Left lung (tissue), 4 donors: ENCODE measurements at regions not wholly inside any gene's neighbourhood (a gene's known extent, or its start where the extent isn't known, plus 50 kb on each side); places are given as distances from the start of the nearest gene placed in this dataset.
A peak's percentile ranks its signal among the peaks of the same experiment; 100 is the strongest.

Experiments used
- ATAC-seq: fragments of 200-7000 bp; cut with Tn5 transposase; one replicate; pipeline ENCODE4 v1.9.1; 2020; ENCODE audit warnings: moderate library complexity
- DNase-seq, 4 donors: peaks; one replicate each; pipeline ENCODE4 v3.0.0-alpha.2; 2013 to 2020
- H3K27ac ChIP-seq, 2 donors: fragments of 200-600 bp; sonication (generic) in 1 of 2; one replicate each; pipeline versions ENCODE4 v1.5.0 to v1.8.0; 2020 to 2021
- H3K27me3 ChIP-seq, 2 donors: fragments of 200-600 bp; sonication (generic) in 1 of 2; one replicate each; pipeline versions ENCODE4 v1.5.0 to v1.8.0; 2020 to 2021
- H3K36me3 ChIP-seq, 2 donors: fragments of 200-600 bp; sonication (generic) in 1 of 2; one replicate each; pipeline versions ENCODE4 v1.5.0 to v1.8.0; 2020 to 2021
- H3K4me1 ChIP-seq, 2 donors: fragments of 200-600 bp; one replicate each; pipeline ENCODE4 v1.8.0; 2021
- H3K4me3 ChIP-seq, 2 donors: fragments of 200-600 bp; sonication (generic) in 1 of 2; one replicate each; pipeline versions ENCODE4 v1.5.0 to v1.8.0; 2020 to 2021; ENCODE audit warnings: mild to moderate bottlenecking in 1 of 2
- H3K9me3 ChIP-seq, 2 donors: fragments of 200-600 bp; sonication (generic) in 1 of 2; one replicate each; pipeline versions ENCODE4 v1.5.0 to v1.8.0; 2020 to 2021
- CTCF ChIP-seq, 2 donors: fragments of 200-600 bp; sonication (generic) in 1 of 2; IDR thresholded peaks; one replicate each; pipeline versions ENCODE4 v1.5.0 to v1.8.0; 2021; ENCODE audit warnings: antibody characterized with exemption in 2 of 2
- intact Hi-C, 2 donors: fragments of 100-400 bp; cut with DNase I; formaldehyde crosslinking; loops; one replicate each; pipeline versions ENCODE4 v1.11.2 to v1.14.2; 2022
- donor health status: DM: no; HTN: yes; CAD: no.
- donor health status: DM: no; HTN: no; CAD: no.

DNA sequence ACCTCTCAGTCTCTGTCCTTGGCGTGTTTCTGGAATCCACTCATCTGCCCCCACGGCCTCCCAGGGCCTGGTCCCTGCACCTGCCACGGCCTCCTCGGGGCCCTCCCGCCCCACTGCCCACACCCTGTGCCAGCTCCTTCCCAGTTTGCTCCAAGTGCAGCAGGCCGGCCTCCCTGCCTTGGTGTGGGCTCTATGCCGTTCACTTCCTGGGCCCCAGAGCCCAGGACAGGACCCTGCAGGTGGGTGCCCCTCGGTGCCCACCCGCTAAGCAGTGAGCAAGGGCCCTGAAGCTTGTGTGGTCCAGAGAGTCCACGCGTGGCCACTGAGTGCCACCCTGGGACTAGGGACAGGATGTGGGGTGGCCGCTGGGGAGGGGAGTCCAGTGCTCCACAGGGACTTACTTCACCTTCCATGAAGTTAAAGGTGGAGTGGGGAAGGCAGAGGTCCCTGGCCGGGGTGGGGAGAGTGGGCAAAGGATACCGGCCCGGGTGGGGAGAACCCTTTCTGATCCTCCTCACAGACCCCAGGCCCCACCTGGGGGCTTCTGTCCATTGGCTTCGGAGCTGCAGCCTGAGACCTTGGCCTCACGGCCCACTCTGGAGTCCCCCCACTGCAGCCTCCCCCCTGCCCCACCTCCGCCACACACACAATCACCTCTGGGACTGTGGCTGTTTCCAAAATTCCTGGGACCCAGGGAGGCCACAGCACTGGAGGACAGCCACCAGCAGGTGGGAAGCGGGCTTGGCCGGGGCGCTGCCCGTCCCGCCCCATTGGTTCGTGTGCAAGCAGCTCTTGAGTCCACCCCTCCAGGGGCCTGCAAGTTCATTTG, 60.0 kb upstream of the NKX1-1 start:
- H3K9me3 ChIP-seq, result no peaks in the 10 kb centered on the region
- no peak overlapping the region for H3K4me3 ChIP-seq
- ATAC-seq (no peak), DNase-seq (peak in 1 of 4 donors; percentile 16)
- intact Hi-C loops, result no loop called here
- no peaks in the 10 kb centered on the region for H3K36me3 ChIP-seq
- no peaks in the 10 kb centered on the region for H3K4me1 ChIP-seq
- H3K27me3 ChIP-seq, result peaks cover 7 to 69% of the 10 kb centered on the region in 2 donors
- no peak overlapping the region for H3K27ac ChIP-seq
- TF ChIP-seq CTCF (IDR thresholded peaks at IDR 0.05), result no peak

GRCh38 chr4:1465173-1466033, 59.2 kb upstream of the NKX1-1 start:
- ATAC-seq (no peak), DNase-seq (peak in 1 of 4 donors; percentile 22)
- Histone ChIP-seq H3K9me3 (no peaks in the 10 kb centered on the region), H3K36me3 (no peaks in the 10 kb centered on the region), H3K27ac (no peak overlapping the region), H3K4me3 (no peak overlapping the region), H3K4me1 (no peaks in the 10 kb centered on the region), H3K27me3 (peaks cover 0 to 69% of the 10 kb centered on the region in 2 donors)
- no peak for TF ChIP-seq CTCF (IDR thresholded peaks at IDR 0.05)
- intact Hi-C loops, result no loop called here

- intact Hi-C loops, result no loop called here
- DNase-seq, result no peak
- Histone ChIP-seq H3K4me3 (no peak overlapping the region), H3K9me3 (no peaks in the 10 kb centered on the region), H3K36me3 (no peaks in the 10 kb centered on the region), H3K27ac (no peak overlapping the region), H3K4me1 (no peaks in the 10 kb centered on the region), H3K27me3 (peaks cover 0 to 69% of the 10 kb centered on the region in 2 donors)
- no peak for ATAC-seq
- TF ChIP-seq CTCF (IDR thresholded peaks at IDR 0.05), result no peak
Observed at GRCh38 chr4:1464581-1465171, 58.4 kb upstream of the NKX1-1 start.

DNA sequence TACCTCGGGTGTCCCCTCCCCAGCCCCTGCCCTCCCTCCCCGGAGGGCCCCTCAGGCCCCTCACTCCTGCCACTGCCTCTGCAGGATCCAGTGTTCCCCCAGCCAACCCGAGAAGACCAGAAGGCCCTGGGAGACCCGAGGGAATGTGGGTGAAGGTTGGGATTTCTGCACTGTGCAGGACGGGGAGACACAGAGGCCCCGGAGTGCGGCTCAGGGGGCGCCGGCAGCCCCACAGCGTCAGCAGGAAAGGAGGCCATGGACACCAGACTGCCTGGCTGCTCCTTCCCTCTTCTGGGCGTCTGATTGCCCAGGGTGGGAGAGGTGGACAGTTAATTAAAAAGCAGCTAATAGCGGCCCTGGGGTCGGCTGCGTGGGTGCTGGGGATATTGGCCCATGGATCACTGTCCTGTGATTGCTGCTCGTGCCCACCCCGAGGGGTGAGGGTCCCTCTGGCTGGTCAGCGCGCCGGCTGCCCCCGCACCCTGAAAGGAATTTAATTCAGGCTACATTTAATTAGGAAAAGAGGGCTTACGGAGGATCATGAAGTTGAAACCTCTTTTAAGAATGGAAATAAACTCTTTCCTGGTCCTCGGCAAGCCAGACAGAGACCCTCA, 57.8 kb upstream of the NKX1-1 start:
- TF ChIP-seq CTCF (IDR thresholded peaks at IDR 0.05), result no peak
- DNase-seq, result no peak
- Histone ChIP-seq H3K27ac (no peak overlapping the region), H3K4me3 (no peak overlapping the region), H3K36me3 (no peaks in the 10 kb centered on the region), H3K27me3 (peaks cover 0 to 72% of the 10 kb centered on the region in 2 donors), H3K9me3 (no peaks in the 10 kb centered on the region), H3K4me1 (no peaks in the 10 kb centered on the region)
- no peak for ATAC-seq
- intact Hi-C loops, result no loop called here
